H9 (cell line): ENCODE measurements at regions not wholly inside any gene's neighbourhood (a gene's known extent, or its start where the extent isn't known, plus 50 kb on each side); places are given as distances from the start of the nearest gene placed in this dataset.

Experiments used
- DNase-seq: peaks from one replicate; pipeline ENCODE4 v3.0.0-alpha.2; 2017
- H2AFZ ChIP-seq: one replicate; pipeline ENCODE4 v1.6.1; 2013; ENCODE audit warnings: mild to moderate bottlenecking, low read length, control low read depth, moderate library complexity
- H2AK5ac ChIP-seq: 2 replicates; pipeline ENCODE4 v1.6.1; 2013; ENCODE audit warnings: low read length, control low read depth, mixed read lengths; ENCODE audit not compliant: insufficient read length
- H2BK120ac ChIP-seq: one replicate; pipeline ENCODE4 v1.6.1; 2013; ENCODE audit warnings: low read depth, mild to moderate bottlenecking, low read length, control low read depth, inconsistent platforms; ENCODE audit not compliant: poor library complexity, severe bottlenecking
- H2BK12ac ChIP-seq: 2 replicates; pipeline ENCODE4 v1.6.1; 2013; ENCODE audit warnings: low read length, control low read depth, mixed read lengths, low read depth; ENCODE audit not compliant: insufficient read length
- H2BK15ac ChIP-seq: 2 replicates; pipeline ENCODE4 v1.6.1; 2013; ENCODE audit warnings: low read depth, low read length, control low read depth
- H2BK20ac ChIP-seq: one replicate; pipeline ENCODE4 v1.6.1; 2013; ENCODE audit warnings: low read depth, mild to moderate bottlenecking, low read length, control low read depth, inconsistent platforms; ENCODE audit not compliant: poor library complexity, severe bottlenecking
- H2BK5ac ChIP-seq: 2 replicates; pipeline ENCODE4 v1.6.1; 2013; ENCODE audit warnings: low read length, control low read depth, mixed read lengths; ENCODE audit not compliant: insufficient read length
- H3K14ac ChIP-seq: 2 replicates; pipeline ENCODE4 v1.6.1; 2013; ENCODE audit warnings: low read length, control low read depth; ENCODE audit not compliant: insufficient read depth
- H3K18ac ChIP-seq: 2 replicates; pipeline ENCODE4 v1.6.1; 2013; ENCODE audit warnings: low read depth, mild to moderate bottlenecking, mixed read lengths, low read length, control low read depth; ENCODE audit not compliant: insufficient read length
- H3K23ac ChIP-seq: 2 replicates; pipeline ENCODE4 v1.6.1; 2013; ENCODE audit warnings: low read length, control low read depth, mixed read lengths, low read depth; ENCODE audit not compliant: insufficient read length
- H3K23me2 ChIP-seq: 2 replicates; pipeline ENCODE4 v1.6.1; 2013; ENCODE audit warnings: low read depth, mild to moderate bottlenecking, mixed read lengths, low read length, control low read depth; ENCODE audit not compliant: insufficient read length, poor library complexity, severe bottlenecking
- H3K27ac ChIP-seq: 2 replicates; pipeline ENCODE4 v1.5.1; 2013; ENCODE audit warnings: low read length, control low read depth, mixed read lengths, low read depth; ENCODE audit not compliant: insufficient read length
- H3K27me3 ChIP-seq: 2 replicates; pipeline ENCODE4 v1.6.1; 2013; ENCODE audit warnings: low read length, control low read depth, inconsistent platforms; ENCODE audit not compliant: insufficient read depth
- H3K4ac ChIP-seq: 2 replicates; pipeline ENCODE4 v1.6.1; 2013; ENCODE audit warnings: low read depth, mild to moderate bottlenecking, control low read depth, inconsistent platforms, low read length, moderate library complexity
- H3K4me1 ChIP-seq: 2 replicates; pipeline ENCODE4 v1.6.1; 2013; ENCODE audit warnings: low read length, control low read depth, inconsistent platforms; ENCODE audit not compliant: insufficient read depth
- H3K4me2 ChIP-seq: 2 replicates; pipeline ENCODE4 v1.6.1; 2013; ENCODE audit warnings: low read length, control low read depth, mixed read lengths; ENCODE audit not compliant: insufficient read length, insufficient read depth
- H3K56ac ChIP-seq: 2 replicates; pipeline ENCODE4 v1.6.1; 2013; ENCODE audit warnings: low read depth, mild to moderate bottlenecking, mixed read lengths, low read length, control low read depth; ENCODE audit not compliant: insufficient read length
- H3K79me1 ChIP-seq: 2 replicates; pipeline ENCODE4 v1.6.1; 2013; ENCODE audit warnings: low read depth, mild to moderate bottlenecking, moderate library complexity, low read length, control low read depth, inconsistent platforms; ENCODE audit not compliant: insufficient read depth, poor library complexity, severe bottlenecking
- H3K79me2 ChIP-seq: 2 replicates; pipeline ENCODE4 v1.6.1; 2013; ENCODE audit warnings: low read length, control low read depth, inconsistent platforms; ENCODE audit not compliant: insufficient read depth
- H3K9ac ChIP-seq: 2 replicates; pipeline ENCODE4 v1.6.1; 2013; ENCODE audit warnings: low read length, control low read depth, mixed read lengths; ENCODE audit not compliant: insufficient read length; ENCODE audit errors: extremely low read depth
- H3K9me3 ChIP-seq: one replicate; pipeline ENCODE4 v1.6.1; 2013; ENCODE audit warnings: low read depth, low read length, inconsistent platforms; ENCODE audit not compliant: control insufficient read depth
- H3T11ph ChIP-seq: one replicate; pipeline ENCODE4 v1.6.1; 2013; ENCODE audit warnings: mild to moderate bottlenecking, low read length, control low read depth, inconsistent platforms
- H4K20me1 ChIP-seq: one replicate; pipeline ENCODE4 v1.6.1; 2013; ENCODE audit not compliant: control insufficient read depth, insufficient read length, insufficient read depth
- H4K5ac ChIP-seq: 2 replicates; pipeline ENCODE4 v1.6.1; 2013; ENCODE audit warnings: low read depth, mild to moderate bottlenecking, mixed read lengths, low read length, control low read depth; ENCODE audit not compliant: insufficient read length
- H4K8ac ChIP-seq: replicated peaks from 2 replicates; pipeline ENCODE4 v1.6.1; 2013; ENCODE audit warnings: low read length, control low read depth, mixed read lengths, low read depth; ENCODE audit not compliant: insufficient read length
- H4K91ac ChIP-seq: 2 replicates; pipeline ENCODE4 v1.6.1; 2013; ENCODE audit warnings: low read depth, mild to moderate bottlenecking, moderate library complexity, mixed read lengths, low read length, control low read depth; ENCODE audit not compliant: insufficient read length
- H3K27ac Mint-ChIP-seq, 3 experiments: 2 replicates in 2 of 3; 3 replicates in 1 of 3; pipeline ENCODE4 v1.8.0; 2020 to 2021; ENCODE audit warnings: mixed read lengths in 3 of 3, mild to moderate bottlenecking in 1 of 3, moderate library complexity in 1 of 3
- H3K27me3 Mint-ChIP-seq: 2 replicates; pipeline ENCODE4 v1.8.0; 2021; ENCODE audit warnings: low read depth, mild to moderate bottlenecking, moderate library complexity, mixed read lengths
- H3K36me3 Mint-ChIP-seq, 3 experiments: 2 replicates in 2 of 3; 3 replicates in 1 of 3; pipeline ENCODE4 v1.8.0; 2020 to 2021; ENCODE audit warnings: low read depth in 3 of 3, mixed read lengths in 3 of 3; ENCODE audit not compliant: insufficient read depth in 1 of 3
- H3K4me1 Mint-ChIP-seq, 2 experiments: 2 replicates each; pipeline ENCODE4 v1.8.0; 2020; ENCODE audit warnings: mixed read lengths in 2 of 2
- H3K4me3 Mint-ChIP-seq, 2 experiments: 2 replicates in 1 of 2; 3 replicates in 1 of 2; pipeline ENCODE4 v1.8.0; 2020 to 2021; ENCODE audit warnings: mild to moderate bottlenecking in 2 of 2, mixed read lengths in 2 of 2, moderate library complexity in 1 of 2
- H3K9me3 Mint-ChIP-seq, 2 experiments: 2 replicates in 1 of 2; 3 replicates in 1 of 2; pipeline ENCODE4 v1.8.0; 2020; ENCODE audit warnings: mild to moderate bottlenecking in 2 of 2, mixed read lengths in 2 of 2, moderate library complexity in 1 of 2
- CTCF ChIP-seq: fragments of 200-600 bp; sonication (generic); conservative IDR thresholded peaks from 3 replicates; pipeline ENCODE4 v1.8.0; 2021; ENCODE audit warnings: antibody characterized with exemption, mild to moderate bottlenecking
- WGBS: extraction: QIAGEN DNeasy Blood & Tissue Kit; methylation state at CpG from one replicate; pipeline ENCODE4 v1.1.7; 2013; ENCODE audit warnings: missing lambda C conversion rate, low lambda C conversion rate, mixed read lengths; ENCODE audit not compliant: insufficient read length; ENCODE audit errors: extremely low coverage; 5-methylcytosine and 5-hydroxymethylcytosine counted together

DNA sequence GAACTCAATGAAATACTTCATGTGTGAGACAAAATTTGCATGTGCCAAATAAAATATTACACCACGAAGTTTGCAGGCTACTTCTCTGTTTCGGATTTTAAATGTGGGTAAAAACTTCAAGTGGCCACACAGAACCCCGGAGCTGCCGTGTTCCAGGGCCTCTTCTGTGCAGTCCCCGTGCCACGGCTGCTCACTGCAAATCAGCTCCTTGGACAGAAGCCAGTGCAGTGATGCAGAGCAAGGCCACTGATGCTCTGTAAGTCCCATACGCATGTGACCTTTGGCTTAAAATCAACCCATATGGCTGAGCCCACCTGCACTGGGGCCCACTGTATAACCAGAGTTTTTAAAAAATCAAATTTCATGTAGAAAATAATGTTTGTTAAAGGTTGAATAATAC, 1309.4 kb downstream of the TBC1D22A start:
- H3K36me3 Mint-ChIP-seq: peaks cover 2 to 37% (median 13%) of the 10 kb centered on the region in 3 experiments; a peak in 6 of 7 replicates
- no CpG with 5 or more reads among the region's 7 CpGs for WGBS
- no peak overlapping the region for H3K4me3 Mint-ChIP-seq
- H3K27ac Mint-ChIP-seq: no peak overlapping the region; a peak in 2 of 7 replicates
- H3T11ph ChIP-seq: no peak overlapping the region
- no peak overlapping the region for H2BK12ac ChIP-seq
- no peak overlapping the region for H3K27ac ChIP-seq
- H3K27me3 Mint-ChIP-seq: peaks cover 19% of the 10 kb centered on the region
- no peak overlapping the region for H2AK5ac ChIP-seq
- no peak overlapping the region for H2BK5ac ChIP-seq
- H3K4me2 ChIP-seq: no peak overlapping the region
- H3K9me3 ChIP-seq: no peaks in the 10 kb centered on the region
- TF ChIP-seq CTCF: no peak
- H2AFZ ChIP-seq: no peak overlapping the region
- no peak overlapping the region for H3K14ac ChIP-seq
- no peak overlapping the region for H4K91ac ChIP-seq
- no peak overlapping the region for H3K23ac ChIP-seq
- no peaks in the 10 kb centered on the region for H3K23me2 ChIP-seq
- no peaks in the 10 kb centered on the region for H3K79me1 ChIP-seq
- H3K79me2 ChIP-seq: no peaks in the 10 kb centered on the region
- no peak overlapping the region for H4K5ac ChIP-seq
- H3K4ac ChIP-seq: no peak overlapping the region
- H3K9ac ChIP-seq: no peak overlapping the region
- H3K4me1 Mint-ChIP-seq: peaks cover 44 to 52% of the 10 kb centered on the region in 2 experiments
- H3K27me3 ChIP-seq: no peaks in the 10 kb centered on the region
- DNase-seq: no peak
- H4K20me1 ChIP-seq: no peaks in the 10 kb centered on the region
- H3K18ac ChIP-seq: no peak overlapping the region
- peaks cover 3% of the 10 kb centered on the region; the same call in 1 of the 2 replicates for H3K4me1 ChIP-seq
- H2BK20ac ChIP-seq: no peak overlapping the region
- no peak overlapping the region for H4K8ac ChIP-seq
- H3K9me3 Mint-ChIP-seq: peaks cover 16 to 17% of the 10 kb centered on the region in 2 experiments
- H3K56ac ChIP-seq: no peak overlapping the region
- no peak overlapping the region for H2BK15ac ChIP-seq
- no peak overlapping the region for H2BK120ac ChIP-seq
